ENCODE measurements at regions not wholly inside any gene's neighbourhood (a gene's known extent, or its start where the extent isn't known, plus 50 kb on each side); places are given as distances from the start of the nearest gene placed in this dataset.

GRCh38 chr9:108072740-108073139 lies 583.2 kb upstream of the KLF4 start:
- dilution Hi-C loops (cut with HindIII; ENCODE audit: low sequenced_read_pairs, unreplicated experiment): no loop called here
- H3K23ac ChIP-seq (ENCODE audit: low read depth, low read length): no peak overlapping the region
- no peak overlapping the region for H2BK15ac ChIP-seq (ENCODE audit: low read depth, low read length)
- H3K4me2 ChIP-seq (ENCODE audit: low read depth, low read length): no peak overlapping the region
- no peak overlapping the region for H2AFZ ChIP-seq (replicated peaks; ENCODE audit: low read length, poor library complexity)
- no peak overlapping the region for H3K4ac ChIP-seq (ENCODE audit: low read depth, low read length)
- no peaks in the 10 kb centered on the region for H3K36me3 ChIP-seq (ENCODE audit: control insufficient read depth, insufficient read depth, low read length)
- H3K56ac ChIP-seq (ENCODE audit: extremely low read depth, insufficient read depth, low read length): no peak overlapping the region
- no peak overlapping the region for H3K9ac ChIP-seq (ENCODE audit: low read depth, low read length)
- no peaks in the 10 kb centered on the region for H3K4me1 ChIP-seq (ENCODE audit: control insufficient read depth, insufficient read depth, low read length)
- H2BK5ac ChIP-seq (ENCODE audit: low read depth, low read length, poor library complexity, severe bottlenecking): no peak overlapping the region
- WGBS, 2 experiments (ENCODE audit: extremely low coverage in 2 of 2, insufficient read length in 1 of 2): no CpG with 5 or more reads among the region's 6 CpGs
- no peaks in the 10 kb centered on the region for H4K20me1 ChIP-seq (ENCODE audit: insufficient read depth, low read length)
- no peak overlapping the region for H3K27ac ChIP-seq (ENCODE audit: insufficient read depth, low read length)
- DNase-seq (no peak), ATAC-seq (ENCODE audit: low read depth) (no peak)
- TF ChIP-seq USF2 (IDR thresholded peaks at IDR 0.05; ENCODE audit: low read depth, low read length): no peak
- no peak for TF ChIP-seq BHLHE40 (IDR thresholded peaks at IDR 0.05; ENCODE audit: low read depth, low read length)
- TF ChIP-seq RAD21 (IDR thresholded peaks at IDR 0.05; ENCODE audit: low read length): no peak
- TF ChIP-seq FOS (IDR thresholded peaks at IDR 0.05; ENCODE audit: low read depth, low read length): no peak
- TF ChIP-seq POLR2A (IDR thresholded peaks at IDR 0.05; ENCODE audit: low read depth, low read length): no peak
- TF ChIP-seq SMC3 (IDR thresholded peaks at IDR 0.05; ENCODE audit: low read depth, low read length): no peak
- TF ChIP-seq CTCF (conservative IDR thresholded peaks at IDR 0.05; ENCODE audit: low read depth, low read length): no peak
- TF ChIP-seq MAZ (IDR thresholded peaks at IDR 0.05; ENCODE audit: borderline replicate concordance, low read depth, low read length): no peak
- no peak for TF ChIP-seq CEBPB (IDR thresholded peaks at IDR 0.05; ENCODE audit: low read depth, low read length)
- no peak for TF ChIP-seq RCOR1 (IDR thresholded peaks at IDR 0.05; ENCODE audit: insufficient replicate concordance, low read length)
- no peak for TF ChIP-seq MXI1 (IDR thresholded peaks at IDR 0.05; ENCODE audit: borderline replicate concordance, low read depth, low read length)
- no peak for TF ChIP-seq ELK1 (IDR thresholded peaks at IDR 0.05; ENCODE audit: borderline replicate concordance, low read depth, low read length)
- no peak for TF ChIP-seq CHD1 (IDR thresholded peaks at IDR 0.05; ENCODE audit: low read depth, low read length)
- TF ChIP-seq MAFK (IDR thresholded peaks at IDR 0.05; ENCODE audit: low read depth, low read length): no peak
- no peak for TF ChIP-seq RFX5 (IDR thresholded peaks at IDR 0.05; ENCODE audit: low read depth, low read length)
- TF ChIP-seq NFE2L2 (IDR thresholded peaks at IDR 0.05; ENCODE audit: low read depth, low read length): no peak
- in situ Hi-C loops (cut with MboI; ENCODE audit: low sequenced_read_pairs): no loop called here
- no peak overlapping the region for H4K8ac ChIP-seq (ENCODE audit: low read depth in 2 of 2, low read length in 2 of 2)
- H4K91ac ChIP-seq (ENCODE audit: insufficient read depth, low read depth, low read length): no peak overlapping the region
- no peak overlapping the region for H3K14ac ChIP-seq (replicated peaks; ENCODE audit: low read depth, low read length)
- no peak overlapping the region for H2BK20ac ChIP-seq (ENCODE audit: low read depth, low read length)
- no TSS peak for BruUV-seq (replicated peaks)
- no peaks in the 10 kb centered on the region for H3K9me1 ChIP-seq (ENCODE audit: insufficient read depth, low read length)
- no peaks in the 10 kb centered on the region for H3K79me1 ChIP-seq (ENCODE audit: low read depth in 1 of 2, low read length in 2 of 2)
- H3K18ac ChIP-seq (ENCODE audit: low read depth, low read length): no peak overlapping the region
- intact Hi-C loops (cut with micrococcal nuclease): no loop called here
- CTCF ChIA-PET: interaction anchor here (0.5 kb wide), 1 partner anchor 1102 kb away, joined by 3 read pairs; no protein-coding TSS in a partner anchor
- H4K5ac ChIP-seq (ENCODE audit: low read depth, low read length): no peak overlapping the region
- H2AK9ac ChIP-seq (replicated peaks; ENCODE audit: low read depth, low read length, poor library complexity): no peak overlapping the region
- H2BK120ac ChIP-seq (ENCODE audit: low read depth, low read length): no peak overlapping the region
- no peaks in the 10 kb centered on the region; the same call in 1 of the 2 replicates for H3K9me3 ChIP-seq (ENCODE audit: control insufficient read depth, insufficient read depth, low read length)
- H3K4me3 ChIP-seq (ENCODE audit: insufficient read depth, low read depth, low read length): no peak overlapping the region
- H3K27me3 ChIP-seq (ENCODE audit: control insufficient read depth, insufficient read depth, low read length): peaks cover 2% of the 10 kb centered on the region
- no peak overlapping the region for H2AK5ac ChIP-seq (ENCODE audit: low read depth, low read length)
- POLR2A ChIA-PET (ENCODE audit: unreplicated experiment): no interaction called here
